ENCODE measurements at regions not wholly inside any gene's neighbourhood (a gene's known extent, or its start where the extent isn't known, plus 50 kb on each side); places are given as distances from the start of the nearest gene placed in this dataset.

DNA sequence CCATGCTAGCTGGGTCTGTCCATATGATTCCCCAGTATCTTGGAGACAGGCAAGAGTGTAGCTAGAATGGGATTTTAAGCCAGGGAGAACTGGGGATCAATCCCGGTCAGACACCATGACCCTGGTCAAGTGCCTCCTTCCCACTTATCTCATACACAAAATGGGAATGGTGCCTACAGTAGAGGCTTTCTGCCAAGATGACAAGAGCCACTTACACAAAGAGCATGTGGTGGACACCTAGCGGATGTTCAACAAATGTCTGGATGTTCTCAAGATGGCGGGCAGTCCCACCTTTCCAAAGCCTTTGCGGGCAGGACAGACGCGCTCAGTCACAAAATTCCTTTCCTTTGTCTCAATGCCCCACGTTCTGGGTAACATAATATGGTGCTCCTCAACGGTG lies 57.3 kb downstream of the MAF start:
- no peak for DNase-seq

DNA sequence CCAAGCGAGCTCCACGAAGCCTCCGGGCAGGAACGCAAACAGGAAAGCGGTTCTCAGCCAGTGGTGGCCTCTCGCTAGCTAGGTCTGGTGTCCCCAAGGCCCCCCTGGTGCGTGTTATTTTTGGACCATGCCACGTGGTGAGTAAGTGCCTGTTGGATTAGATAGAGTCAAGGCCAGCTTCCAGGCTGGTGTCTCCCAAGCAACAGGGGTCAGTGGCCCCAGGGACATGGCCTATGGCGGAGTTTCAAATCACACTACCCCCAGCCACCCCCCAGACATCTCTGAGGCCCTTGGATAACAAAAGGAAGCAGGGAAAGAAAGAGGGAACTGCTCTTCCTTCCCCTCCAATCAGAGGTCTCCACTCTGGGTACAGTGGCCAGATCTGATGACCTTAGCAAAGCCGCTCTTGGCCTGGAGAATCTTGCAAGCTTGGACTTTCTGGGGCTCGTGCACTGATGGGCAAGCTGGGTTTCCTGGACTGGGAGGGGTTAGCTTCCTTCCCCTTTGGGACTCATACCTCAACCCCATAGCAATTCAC lies 58.2 kb downstream of the MAF start:
- DNase-seq = peak in 1 of 2 donors; percentile 10

DNA sequence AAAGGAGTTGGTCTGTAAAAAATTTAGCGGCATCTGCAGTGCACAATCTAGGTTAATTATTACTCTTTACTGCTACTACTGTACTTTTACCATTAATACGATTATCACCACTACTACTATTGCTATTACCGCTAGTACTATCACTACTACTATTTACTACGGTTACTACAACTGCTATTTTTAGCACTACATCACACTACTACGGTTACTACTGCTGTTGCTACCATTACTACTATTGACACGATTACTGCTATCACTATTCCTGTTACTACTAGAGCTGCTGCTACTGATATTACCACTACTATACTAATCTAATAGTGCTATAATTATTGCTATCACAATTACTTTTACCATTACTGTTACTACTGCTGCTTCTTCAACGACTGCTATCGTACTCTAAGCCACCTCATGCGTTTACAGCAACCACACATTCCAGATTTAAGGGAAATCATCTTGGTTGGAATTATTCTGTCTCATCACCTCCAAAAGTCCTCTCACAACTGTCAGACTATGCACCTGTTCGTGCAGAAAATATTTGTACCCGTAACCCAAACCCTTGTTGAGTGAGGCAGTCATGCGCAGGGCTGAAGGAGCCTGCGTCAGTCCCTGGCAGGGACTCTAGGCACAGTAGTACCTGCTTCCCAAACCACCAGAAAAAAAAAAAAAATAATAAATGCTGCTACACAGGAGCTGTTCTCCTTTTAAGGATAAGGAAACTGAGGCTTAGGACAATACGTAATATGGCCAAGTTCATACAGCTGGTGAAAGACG lies 59.5 kb downstream of the MAF start:
- no peak for DNase-seq

GRCh38 chr16:79537584-79537983 lies 63.0 kb downstream of the MAF start:
- no peak for DNase-seq

- no peak for DNase-seq
These were observed 63.6 kb downstream of the MAF start for GRCh38 chr16:79536958-79537357.

- peak in 1 of 2 donors; percentile 3 for DNase-seq
These were observed 65.4 kb downstream of the MAF start for GRCh38 chr16:79535130-79535529.

DNA sequence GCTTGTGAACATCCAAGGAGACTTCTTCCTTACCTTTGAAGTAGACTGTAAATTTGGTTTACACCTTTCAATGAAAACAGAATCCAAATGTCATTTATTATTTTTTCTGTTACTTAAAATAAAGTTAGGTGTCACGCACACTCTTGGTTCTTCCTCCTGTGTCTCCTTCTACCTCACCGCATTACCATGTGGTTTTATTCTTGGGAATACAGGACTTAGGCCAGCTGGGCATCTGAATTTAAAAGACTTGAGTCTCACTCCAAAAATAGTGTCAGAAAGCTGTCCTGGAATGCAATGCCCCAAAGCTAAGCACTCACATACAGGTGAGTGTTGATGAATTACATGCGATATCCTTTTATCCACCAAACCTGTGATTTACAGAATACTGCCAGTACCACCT lies 66.4 kb downstream of the MAF start:
- no peak for DNase-seq

- no peak for DNase-seq
These were observed 67.2 kb downstream of the MAF start for GRCh38 chr16:79533292-79533691.

DNA sequence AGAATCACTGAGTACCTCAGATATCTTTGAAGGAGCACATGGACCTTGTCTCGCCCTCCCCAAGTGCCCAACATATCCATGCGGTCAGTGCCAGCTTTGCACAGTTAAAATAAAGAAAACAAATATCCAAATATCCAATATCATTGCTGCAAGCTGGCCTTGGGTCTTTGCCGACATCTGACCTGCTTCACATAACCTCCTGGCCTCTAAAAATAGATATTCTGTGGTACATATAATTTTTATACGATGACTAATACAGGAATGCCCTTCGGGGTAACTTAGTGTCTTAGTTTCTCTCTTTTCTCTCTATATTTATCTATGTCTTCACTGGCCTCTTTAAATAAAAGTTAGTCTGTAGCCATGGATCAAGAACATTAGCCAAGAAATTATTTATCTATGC lies 67.8 kb downstream of the MAF start:
- DNase-seq = no peak

- no peak for DNase-seq
These were observed 68.3 kb downstream of the MAF start for GRCh38 chr16:79532273-79532672.

DNA sequence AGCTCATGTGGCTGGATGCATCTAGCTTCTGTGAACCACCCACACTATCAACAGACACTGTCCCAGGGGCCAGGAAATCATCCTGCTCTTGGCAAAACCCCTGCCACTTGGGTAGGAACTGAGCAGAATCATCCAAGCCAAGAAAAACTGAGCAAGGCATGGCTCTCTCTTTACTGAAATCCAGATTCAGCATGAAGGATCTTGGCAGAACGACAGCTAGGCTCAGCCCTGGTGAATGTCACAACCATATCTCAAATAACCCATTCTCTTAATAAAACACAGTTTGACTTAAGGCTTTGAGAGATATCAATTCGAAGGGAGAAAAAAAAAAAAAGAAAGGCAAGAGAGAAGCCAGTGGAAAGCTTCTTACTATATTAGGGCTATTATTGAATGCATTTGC lies 72.2 kb downstream of the MAF start:
- DNase-seq = no peak

- no peak for DNase-seq
These were observed 76.6 kb downstream of the MAF start for GRCh38 chr16:79523971-79524370.

DNA sequence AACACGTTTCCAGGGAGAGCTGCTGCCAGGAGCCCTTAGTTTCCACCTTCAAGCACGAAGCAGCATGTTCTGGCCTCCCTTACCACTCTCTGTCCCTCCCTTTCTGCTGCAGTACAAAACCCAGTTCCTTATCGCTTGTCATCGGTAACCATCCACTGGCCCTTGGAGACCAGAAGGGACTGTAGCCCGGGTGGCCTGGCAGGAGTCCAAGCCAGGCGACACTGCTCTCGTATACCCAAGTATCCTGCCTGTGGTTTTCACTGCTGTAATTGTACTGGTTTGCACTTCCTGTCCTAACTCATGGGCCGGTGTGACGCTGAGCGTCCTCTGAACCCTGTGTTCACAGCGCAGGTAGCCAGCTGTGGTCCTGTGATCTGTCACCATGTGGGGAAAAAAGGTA lies 81.1 kb downstream of the MAF start:
- peak in 1 of 2 donors; percentile 51 for DNase-seq

- DNase-seq = no peak
These were observed 83.4 kb downstream of the MAF start for GRCh38 chr16:79517156-79517555.

- DNase-seq = no peak
These were observed 89.7 kb downstream of the MAF start for GRCh38 chr16:79510879-79511278.

DNA sequence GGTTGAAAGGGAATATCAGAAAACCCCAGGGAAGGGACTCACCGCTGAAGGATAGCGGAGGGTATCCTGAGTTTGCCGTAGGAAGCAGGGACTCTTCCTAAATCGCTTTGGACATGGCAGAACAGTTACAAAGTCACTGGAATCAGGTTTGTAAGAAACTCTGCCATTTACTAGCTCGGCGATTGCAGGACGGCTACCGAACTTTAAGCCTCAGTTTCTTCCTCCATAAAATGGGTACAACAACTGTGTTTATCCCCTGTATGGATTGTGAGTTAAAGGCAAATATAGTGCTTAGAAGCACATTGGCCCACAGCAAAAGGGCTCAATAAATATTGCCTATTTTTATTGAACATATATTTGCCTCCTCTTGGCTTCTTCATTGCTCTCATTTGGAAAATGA lies 90.6 kb downstream of the MAF start:
- DNase-seq = no peak

DNA sequence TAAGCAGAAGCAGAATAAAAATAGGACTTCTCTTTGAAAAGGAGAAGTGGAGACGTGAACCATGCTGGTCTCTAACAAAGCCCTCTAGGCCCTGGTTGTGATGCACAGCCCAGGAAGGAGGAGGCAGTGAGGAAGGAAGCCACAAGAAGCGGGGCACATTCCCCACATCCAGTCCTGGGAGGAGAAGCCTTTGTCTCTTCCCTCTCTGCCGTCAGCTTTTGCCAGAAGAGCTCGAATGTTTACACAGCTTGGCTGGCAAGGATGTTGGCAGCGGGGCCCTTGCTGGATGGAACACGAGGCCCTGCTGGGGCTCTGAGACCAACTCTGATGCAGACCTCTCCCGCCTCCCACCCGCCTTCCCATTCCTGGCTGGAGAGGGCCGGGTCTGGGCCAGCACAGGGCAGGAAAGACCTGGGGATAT lies 91.3 kb downstream of the MAF start:
- DNase-seq = no peak

GRCh38 chr16:79508294-79508693 lies 92.2 kb downstream of the MAF start:
- no peak for DNase-seq

DNA sequence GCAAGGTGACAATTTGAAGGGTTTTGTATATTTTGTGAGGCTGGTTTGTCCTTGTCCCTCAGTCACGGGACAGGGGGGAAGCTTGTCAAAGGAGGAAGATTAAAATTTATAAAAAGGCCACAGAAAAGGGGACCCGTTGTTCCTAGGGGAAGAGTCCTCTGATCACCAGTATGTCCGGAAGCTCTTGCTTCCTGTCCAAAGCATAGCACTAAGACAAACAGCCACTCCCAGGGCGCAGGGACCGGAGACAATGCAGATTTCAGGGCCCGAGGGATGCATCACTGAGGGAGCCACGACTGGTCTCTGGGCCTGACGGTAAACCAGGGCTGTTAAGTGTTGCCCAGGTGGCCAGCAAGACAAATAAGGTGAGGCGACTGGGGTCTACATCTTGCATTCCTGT lies 95.2 kb downstream of the MAF start:
- DNase-seq = no peak

DNA sequence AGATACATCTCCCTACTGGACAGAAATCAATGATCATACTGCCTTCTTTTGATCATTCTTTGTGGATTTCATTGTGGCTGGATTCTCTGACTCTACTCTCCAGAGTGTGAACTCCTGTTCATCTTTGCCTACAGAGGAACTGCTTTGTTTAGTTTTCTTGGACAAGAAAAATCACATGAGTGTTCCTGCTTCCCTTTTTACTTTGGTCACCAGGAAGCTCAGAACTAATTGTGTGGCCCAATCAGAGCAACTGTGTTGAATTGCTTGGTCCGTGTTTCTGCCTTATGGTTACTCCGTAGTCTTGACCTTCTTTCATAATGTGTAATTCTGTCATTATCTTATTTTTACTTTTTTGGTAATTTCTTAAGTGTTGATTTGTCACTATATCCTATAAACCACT lies 97.0 kb downstream of the MAF start:
- no peak for DNase-seq

- no peak for DNase-seq
These were observed 99.1 kb downstream of the MAF start for GRCh38 chr16:79501446-79501845.

GRCh38 chr16:79500866-79501265 lies 99.7 kb downstream of the MAF start:
- no peak for DNase-seq

DNA sequence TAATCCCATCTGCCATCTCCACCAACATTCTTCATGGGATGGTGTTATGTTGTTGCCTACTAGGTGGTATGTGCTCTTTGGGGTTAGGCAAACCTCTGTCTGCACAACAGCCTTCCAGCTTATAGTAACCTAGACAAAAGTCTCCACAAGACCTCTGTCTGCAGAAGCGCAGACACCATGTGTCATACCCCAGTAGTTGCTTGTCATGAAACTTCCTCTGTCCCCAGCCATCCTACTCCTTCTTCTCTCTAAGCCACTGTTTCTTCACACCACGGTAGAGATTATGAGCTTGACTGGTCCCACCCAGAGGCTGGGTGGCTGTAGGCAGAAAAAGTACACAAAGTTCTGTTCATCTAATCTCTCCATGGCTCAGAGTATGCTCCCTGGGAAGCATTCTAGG lies 100.3 kb downstream of the MAF start:
- no peak for DNase-seq

GRCh38 chr16:79498928-79499327 lies 101.6 kb downstream of the MAF start:
- DNase-seq = no peak

Data from CD4-positive, alpha-beta T cell treated with Interleukin-1 beta for 1 hour (primary cell).